NAMALWA (cell line): ENCODE measurements at regions not wholly inside any gene's neighbourhood (a gene's known extent, or its start where the extent isn't known, plus 50 kb on each side); places are given as distances from the start of the nearest gene placed in this dataset.
"Not testable (repeated sequence)": the region's sequence is repeated elsewhere in the genome, so short reads cannot be mapped to it uniquely, and the experiment has no call there.

ENCODE experiments used
- DNase-seq: peaks from one replicate; pipeline ENCODE4 v3.0.0-alpha.2; 2015; ENCODE audit warnings: low spot score

- DNase-seq = no peak
Observed at GRCh38 chr2:11922294-11922693, 175.9 kb downstream of the LPIN1 start.

DNA sequence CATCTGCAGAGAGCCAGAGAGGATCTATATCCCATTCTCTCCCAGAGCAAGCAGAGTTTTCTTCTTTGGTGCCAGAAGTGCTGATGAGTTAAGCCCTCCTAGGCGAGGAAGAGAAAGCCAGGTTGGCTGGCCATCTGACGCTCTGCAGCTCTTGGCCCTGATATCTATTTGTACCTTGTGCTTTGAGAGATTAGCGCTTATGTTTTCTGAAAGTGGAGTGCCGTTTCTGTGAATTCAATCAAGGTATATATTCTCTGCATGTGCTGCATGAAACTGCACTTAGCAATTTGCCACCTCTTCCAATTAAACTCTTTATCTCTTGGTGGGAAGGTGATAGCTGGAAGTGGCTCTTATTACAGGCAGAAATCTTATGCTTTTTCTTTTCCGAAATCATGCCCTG is 177.5 kb downstream of the LPIN1 start:
- no peak for DNase-seq

GRCh38 chr2:11925295-11926066 is 179.0 kb downstream of the LPIN1 start:
- no peak for DNase-seq

GRCh38 chr2:11930211-11930761 is 183.9 kb downstream of the LPIN1 start:
- DNase-seq = no peak

- DNase-seq = no peak
Observed at GRCh38 chr2:11932048-11932512, 185.6 kb downstream of the LPIN1 start.

DNA sequence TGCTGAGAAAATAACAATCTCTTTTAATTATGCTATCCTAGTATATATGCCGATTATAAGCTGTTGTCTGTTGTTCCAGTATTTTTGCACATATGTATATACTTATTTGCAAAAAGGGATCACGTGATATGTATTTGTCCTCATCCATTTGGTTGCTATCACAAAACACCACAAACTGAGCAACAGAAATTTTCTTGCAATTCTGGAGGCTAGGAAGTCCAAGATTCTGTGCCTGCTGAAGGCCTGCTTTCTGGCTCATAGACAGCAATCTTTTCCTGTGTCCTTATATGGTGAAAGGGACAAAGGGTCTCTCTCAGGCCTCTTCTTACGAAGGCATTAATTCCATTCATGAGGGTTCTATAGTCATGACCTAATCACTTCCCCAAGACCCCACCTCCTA is 186.5 kb downstream of the LPIN1 start:
- no peak for DNase-seq

DNA sequence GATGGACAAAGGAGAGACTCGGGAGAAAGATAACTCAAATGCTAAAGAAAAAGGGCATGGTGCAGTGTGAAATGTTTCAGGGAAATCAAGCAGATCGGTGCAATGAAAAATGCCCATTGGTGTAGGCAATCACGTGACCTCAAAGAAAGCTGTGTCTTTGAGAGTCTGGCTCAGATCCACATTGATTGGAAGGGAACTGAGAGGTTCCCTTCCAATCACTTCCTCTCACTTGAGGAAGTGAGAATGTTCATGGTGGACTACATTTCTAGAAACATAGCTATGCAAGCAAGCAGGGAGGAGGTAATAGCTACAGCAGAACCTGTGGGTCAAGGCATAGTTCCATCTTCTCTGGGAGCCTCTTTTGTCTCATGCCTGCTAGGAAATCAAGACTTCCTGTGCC is 187.4 kb downstream of the LPIN1 start:
- peak; percentile 15 for DNase-seq

- no peak for DNase-seq
Observed at GRCh38 chr2:11936761-11937160, 190.3 kb downstream of the LPIN1 start.

DNA sequence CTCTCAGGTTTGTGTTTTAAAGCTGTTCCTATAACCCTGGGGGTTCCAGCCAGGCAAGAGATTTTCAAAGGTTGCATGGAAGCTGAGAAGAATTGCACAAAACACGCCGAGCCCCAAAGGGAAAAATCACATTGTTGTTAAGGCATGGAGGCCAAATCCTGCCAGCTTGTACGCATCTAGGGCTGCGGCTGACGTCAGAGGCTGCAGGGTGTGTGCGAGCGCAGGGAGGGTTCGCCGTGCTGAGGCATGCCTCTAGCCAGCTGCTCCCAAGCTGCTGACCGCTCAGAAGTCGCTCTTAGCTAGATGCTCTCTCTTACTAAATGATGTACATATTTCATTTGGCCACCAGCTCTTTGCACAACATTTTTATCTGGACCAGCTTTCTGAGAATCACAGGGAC is 191.8 kb downstream of the LPIN1 start:
- DNase-seq = no peak

- DNase-seq = no peak
Observed at GRCh38 chr2:11939523-11939922, 193.1 kb downstream of the LPIN1 start.

DNA sequence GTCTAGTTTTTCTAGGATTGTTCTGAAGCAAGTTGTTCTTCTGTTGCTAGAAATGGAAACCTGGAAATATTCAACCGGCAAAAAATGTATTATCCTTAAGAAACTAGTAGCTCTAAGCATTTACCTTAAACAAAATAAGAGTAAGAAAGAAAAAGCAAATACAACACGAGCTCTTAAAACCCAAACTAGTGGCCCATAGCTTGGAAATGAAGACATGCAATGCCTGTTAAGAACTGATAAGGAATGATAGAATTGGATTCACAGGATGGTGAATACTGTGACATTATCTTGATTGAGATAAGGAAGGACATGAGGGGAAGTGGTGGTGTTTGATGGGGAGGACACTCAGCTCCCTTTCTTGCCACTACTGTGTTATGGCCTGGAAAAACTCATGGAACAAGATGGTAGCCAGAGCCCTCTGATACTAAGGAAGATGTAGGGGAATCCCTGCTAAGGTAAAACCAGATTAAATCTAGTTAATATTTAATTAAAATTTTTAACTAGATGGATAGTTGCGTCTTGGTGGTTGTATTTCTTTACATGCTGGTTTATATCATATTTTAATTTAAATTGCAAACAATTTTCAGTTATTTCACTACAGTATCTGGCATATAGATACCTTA is 193.8 kb downstream of the LPIN1 start:
- DNase-seq = no peak

DNA sequence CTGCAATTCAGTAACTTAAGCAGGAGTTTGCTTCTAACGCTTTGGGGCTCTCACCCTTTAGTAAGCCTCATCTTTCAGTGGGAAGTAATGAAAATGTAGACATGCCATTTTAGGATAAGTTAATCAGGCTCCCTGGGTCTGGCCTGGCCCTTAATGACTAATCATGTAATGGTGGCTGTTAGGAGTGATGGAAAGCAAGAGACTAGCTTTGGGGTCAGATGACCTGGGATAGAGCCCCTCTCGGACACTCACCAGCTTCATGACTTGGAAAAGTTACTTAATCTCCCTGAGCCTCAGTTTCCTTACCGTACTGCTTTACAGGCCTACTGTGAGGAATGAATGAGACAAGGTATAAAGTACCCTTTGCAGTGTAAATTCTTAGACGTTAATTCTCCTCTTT is 194.4 kb downstream of the LPIN1 start:
- no peak for DNase-seq

- no peak for DNase-seq
Observed at GRCh38 chr2:11941201-11942177, 195.1 kb downstream of the LPIN1 start.

GRCh38 chr2:11942178-11942569 is 195.7 kb downstream of the LPIN1 start:
- DNase-seq = no peak

DNA sequence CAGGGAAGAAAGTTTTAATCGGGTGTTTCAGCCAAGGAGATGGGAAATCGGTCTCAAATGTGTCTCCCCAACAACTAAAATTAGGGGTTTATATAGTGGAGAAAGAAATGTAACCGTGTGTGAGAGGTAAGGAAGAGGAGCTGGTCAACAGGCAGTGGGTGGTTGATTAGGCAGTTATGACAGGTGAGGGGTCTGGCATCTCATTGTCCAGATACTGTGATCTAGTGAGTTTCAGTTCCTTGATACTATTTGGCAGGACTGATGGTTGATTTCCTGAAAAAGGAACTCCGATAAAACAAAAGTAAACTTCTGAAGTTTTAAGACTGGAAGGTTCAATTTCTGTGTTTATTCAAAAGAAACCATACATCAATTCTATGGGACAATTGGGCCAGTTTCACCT is 197.9 kb downstream of the LPIN1 start:
- no peak for DNase-seq

- peak; percentile 31 for DNase-seq
Observed at GRCh38 chr2:11945139-11946126, 199.0 kb downstream of the LPIN1 start.

DNA sequence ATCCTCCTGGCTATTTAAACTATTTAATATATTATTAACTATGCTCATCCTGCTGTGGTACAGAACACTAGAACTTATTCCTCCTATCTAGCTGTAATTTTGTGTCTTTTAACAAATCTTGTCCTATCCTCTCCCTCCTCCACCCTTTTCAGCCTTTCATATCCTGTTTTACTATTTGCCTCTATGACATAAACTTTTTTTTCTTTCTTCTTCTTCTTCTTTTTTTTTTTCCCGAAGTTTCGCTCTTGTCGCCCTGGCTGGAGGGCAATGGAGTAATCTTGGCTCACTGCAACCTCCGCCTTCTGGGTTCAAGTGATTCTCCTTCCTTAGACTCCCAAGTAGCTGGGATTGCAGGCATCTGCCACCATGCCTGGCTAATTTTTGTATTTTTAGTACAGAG is 201.5 kb downstream of the LPIN1 start:
- DNase-seq = no peak

DNA sequence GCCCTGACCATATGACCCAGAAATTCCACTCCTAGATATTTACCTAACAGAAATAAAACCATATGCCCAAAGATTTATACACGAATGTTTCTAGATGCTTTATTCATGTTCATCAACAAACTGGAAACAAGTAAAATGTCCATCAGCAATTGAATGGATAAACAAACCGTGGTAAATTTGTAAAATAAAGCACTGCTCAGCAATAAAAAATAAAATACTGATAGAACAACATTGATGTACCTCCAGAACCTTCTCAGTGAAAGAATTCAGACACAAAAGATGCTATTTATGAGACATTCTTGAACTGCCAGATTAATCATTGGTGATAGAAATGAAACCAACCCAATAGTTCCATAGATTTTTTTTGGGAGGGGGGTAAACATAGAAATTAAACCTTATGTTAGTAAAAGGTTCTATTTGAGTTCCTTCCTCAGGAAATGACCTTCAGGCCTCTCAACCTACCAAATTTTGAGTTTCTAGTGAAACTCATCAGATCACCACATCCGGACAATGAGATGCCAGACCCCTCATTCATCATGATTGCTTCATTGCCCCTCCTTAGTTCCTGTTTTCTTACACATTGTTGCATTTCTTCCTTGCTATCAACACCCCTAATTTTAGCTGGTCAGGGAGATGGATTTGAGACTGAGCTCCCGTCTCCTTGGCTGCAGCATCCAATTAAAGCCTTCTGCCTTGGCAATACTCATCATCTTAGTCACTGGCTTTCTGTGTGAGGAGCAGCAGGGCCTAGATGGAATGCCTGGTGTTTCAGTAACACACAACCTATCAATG is 203.5 kb downstream of the LPIN1 start:
- peak; percentile 38 for DNase-seq

GRCh38 chr2:11950896-11951295 is 204.5 kb downstream of the LPIN1 start:
- no peak for DNase-seq

- not testable (repeated sequence) for DNase-seq
Observed at GRCh38 chr2:11951492-11951891, 205.1 kb downstream of the LPIN1 start.
